ENCODE measurements at regions not wholly inside any gene's neighbourhood (a gene's known extent, or its start where the extent isn't known, plus 50 kb on each side); places are given as distances from the start of the nearest gene placed in this dataset.

DNA sequence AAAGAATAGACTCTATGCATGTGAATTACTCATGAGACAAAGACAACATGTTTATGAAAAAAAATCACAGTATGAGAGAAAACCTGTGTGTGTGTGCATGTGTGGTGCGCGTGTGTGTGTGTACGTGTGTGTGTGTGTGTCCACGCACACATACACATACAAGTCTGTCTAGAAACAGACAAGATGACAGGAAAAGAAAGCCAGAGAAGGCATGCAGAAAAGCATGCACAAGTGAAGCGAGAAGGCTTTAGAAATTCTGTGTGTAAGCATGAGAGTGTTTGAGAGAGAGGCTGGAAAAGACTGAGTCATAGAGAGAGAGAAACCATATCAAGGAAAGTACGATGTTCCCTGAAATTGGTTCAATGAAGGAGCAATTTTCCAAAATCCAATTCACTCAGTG lies 566.4 kb upstream of the C16orf82 start:
- TF ChIP-seq, protein P1, sequence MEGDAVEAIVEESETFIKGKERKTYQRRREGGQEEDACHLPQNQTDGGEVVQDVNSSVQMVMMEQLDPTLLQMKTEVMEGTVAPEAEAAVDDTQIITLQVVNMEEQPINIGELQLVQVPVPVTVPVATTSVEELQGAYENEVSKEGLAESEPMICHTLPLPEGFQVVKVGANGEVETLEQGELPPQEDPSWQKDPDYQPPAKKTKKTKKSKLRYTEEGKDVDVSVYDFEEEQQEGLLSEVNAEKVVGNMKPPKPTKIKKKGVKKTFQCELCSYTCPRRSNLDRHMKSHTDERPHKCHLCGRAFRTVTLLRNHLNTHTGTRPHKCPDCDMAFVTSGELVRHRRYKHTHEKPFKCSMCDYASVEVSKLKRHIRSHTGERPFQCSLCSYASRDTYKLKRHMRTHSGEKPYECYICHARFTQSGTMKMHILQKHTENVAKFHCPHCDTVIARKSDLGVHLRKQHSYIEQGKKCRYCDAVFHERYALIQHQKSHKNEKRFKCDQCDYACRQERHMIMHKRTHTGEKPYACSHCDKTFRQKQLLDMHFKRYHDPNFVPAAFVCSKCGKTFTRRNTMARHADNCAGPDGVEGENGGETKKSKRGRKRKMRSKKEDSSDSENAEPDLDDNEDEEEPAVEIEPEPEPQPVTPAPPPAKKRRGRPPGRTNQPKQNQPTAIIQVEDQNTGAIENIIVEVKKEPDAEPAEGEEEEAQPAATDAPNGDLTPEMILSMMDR (IDR thresholded peaks at IDR 0.05), result no peak
- TF ChIP-seq POLR2A (IDR thresholded peaks at IDR 0.05), result no peak
